HG03520 (cell line): ENCODE measurements at regions not wholly inside any gene's neighbourhood (a gene's known extent, or its start where the extent isn't known, plus 50 kb on each side); places are given as distances from the start of the nearest gene placed in this dataset.
"Not testable (repeated sequence)": the region's sequence is repeated elsewhere in the genome, so short reads cannot be mapped to it uniquely, and the experiment has no call there.

Source experiments
- ATAC-seq: cut with Tn5 transposase; IDR thresholded peaks from one replicate; pipeline ENCODE4 v1.9.1; 2021; ENCODE audit warnings: mild to moderate bottlenecking, moderate library complexity; ENCODE audit not compliant: unreplicated experiment

DNA sequence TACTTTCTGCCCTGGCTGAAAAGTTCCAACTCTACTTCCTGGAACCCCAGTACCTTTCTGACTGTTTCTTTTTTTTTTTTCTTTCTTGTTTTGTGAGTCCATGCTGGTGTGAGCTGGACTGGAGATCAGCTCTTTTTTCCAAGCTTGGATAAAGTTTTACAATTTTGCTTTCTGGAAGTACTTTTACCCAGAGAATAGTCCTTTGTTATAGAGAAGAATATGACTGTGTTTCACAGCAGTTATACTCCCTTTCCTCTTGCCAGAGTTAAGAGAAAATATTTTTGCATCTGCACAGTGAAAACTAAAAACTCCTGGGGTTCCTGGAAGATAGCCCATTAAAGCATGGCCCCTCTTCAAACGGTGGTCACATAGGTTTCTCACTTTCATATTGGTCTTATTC lies 1100.6 kb downstream of the OTOL1 start:
- ATAC-seq, result no peak

DNA sequence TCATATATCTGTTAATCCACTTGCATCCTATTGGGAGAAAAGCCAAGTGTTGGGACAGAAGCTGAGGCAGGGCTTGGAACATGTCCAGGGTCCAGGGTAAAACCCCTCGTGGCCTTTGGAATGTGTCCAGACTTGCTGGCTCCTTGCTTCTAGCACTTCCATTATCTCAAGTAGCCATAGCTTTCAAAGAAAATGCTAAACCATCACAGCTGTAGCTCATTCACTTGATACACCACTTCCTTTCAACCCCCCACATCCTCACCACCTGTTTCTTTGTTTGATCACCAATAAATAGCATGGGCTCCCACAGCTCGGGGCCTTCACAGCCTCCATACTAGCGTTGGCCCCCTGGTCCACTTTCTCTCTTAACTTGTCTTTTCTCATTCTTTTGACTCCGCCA lies 1101.9 kb downstream of the OTOL1 start:
- not testable (repeated sequence) for ATAC-seq

DNA sequence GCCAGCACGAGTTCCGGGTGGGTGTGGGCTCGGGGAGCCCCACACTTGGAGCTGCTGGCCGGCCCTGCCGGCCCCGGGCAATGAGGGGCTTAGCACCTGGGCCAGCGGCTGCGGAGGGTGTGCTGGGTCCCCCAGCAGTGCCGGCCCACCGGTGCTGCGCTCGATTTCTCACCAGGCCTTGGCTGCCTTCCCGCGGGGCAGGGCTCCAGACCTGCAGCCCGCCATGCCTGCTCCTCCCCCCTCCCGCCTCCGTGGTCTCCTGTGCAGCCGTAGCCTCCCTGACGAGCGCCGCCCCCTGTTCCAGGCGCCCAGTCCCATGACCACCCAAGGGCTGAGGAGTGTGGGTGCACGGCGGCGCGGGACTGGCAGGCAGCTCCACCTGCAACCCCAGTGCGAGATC lies 1103.1 kb downstream of the OTOL1 start:
- ATAC-seq, result not testable (repeated sequence)

DNA sequence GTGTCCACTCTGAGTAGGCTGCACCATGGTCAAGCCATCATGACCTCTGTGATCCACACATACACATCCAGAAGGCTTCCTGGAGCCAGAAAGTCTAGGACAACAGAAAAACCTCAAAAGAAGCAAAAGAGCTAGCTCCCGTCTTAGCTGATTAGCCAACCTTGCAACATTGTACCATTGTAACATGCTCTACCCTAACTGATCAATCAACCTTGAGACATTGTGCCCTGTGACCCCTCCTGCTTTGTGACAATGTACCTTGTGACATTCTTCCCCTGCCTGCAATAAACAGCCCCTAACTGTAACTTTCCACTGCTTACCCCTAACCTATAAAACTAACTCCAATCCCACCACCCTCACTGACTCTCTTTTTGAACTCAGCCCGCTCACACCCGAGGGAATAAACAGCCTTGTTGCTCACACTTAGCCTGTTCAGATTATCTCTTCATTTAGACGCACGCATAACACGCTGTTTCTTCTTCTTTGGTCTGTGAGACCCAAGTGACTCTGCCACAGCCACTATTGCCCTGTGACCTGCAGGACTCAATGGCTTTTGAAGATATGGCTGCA lies 1104.6 kb downstream of the OTOL1 start:
- no peak for ATAC-seq

DNA sequence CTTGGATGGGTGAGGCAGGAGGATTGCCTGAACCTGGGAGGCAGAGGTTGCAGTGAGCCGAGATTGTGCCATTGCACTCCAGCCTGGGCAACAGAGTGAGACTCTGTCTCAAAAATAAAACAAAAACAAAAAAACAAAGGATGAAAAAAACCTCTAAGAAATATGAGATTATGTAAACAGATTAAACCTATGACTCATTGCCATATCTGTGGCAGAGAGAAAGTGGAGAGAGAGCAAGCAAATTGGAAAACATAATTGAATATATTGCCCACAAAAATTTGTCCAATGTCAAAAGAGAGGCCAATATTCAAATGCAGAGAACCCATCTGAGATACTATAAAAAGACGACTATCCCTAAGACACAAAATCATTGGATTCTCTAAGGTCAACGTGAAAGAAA lies 1106.0 kb downstream of the OTOL1 start:
- no peak for ATAC-seq

DNA sequence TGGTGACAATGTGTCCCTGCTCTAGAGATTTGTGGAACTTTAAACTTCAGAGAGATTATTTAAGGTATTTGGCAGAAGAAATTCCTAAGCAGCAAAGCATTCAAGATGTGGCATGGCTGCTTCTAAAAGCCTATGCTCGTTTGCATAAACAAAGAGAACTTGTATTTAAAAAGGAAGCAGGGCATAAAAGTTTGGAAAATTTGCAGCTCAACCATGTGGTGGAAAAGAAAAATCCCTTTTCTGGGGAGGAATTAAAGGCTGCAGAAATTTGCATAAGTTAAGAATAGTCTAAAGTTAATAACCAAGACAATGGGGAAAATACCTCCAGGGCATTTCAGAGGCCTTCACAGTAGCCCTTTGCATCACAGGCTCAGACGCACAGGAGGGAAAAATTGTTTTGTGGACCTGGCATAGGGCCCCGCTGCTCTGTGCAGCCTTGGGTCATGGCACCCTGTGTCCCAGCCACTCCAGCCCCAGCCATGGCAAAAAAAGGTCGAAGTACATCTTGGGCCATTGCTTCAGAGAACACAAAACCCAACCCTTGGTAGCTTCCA lies 1109.1 kb downstream of the OTOL1 start:
- no peak for ATAC-seq

DNA sequence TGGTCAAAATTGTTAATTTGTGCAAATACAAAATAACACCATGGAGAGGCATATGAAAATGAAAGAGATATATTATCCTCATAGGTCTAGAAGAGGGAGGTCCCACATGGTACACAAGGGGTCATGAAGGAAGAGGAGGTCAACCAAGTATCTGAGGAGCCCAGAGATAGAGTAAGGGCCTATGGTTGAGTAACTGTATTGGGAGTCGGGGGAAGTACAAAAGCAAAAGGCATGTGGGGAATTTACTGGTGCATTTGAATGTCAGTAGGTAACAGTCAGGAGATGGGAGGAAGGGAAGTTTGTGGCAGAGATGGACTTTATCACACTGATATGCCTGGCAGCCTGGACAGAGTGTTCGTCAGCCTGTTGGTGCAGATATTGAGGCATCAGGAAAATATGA lies 1113.7 kb downstream of the OTOL1 start:
- no peak for ATAC-seq

DNA sequence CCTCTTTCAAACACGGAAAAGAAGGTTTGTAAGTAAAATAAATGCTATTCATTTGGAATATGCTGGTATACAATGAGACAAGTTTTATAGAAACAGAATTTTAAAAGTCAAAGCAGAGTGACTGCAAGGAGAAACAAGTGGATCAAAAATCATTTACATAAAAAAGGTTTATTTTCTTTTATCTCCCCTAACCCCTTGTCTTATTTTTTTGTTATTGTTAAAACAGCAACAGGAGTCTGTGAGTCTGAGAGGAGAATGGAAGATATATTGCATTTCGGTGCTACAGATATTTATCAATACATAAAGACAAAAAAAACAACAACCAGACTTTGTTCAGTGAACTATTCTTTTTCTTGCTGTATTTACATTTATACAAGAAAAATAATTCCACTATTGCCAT lies 1116.4 kb downstream of the OTOL1 start:
- no peak for ATAC-seq

DNA sequence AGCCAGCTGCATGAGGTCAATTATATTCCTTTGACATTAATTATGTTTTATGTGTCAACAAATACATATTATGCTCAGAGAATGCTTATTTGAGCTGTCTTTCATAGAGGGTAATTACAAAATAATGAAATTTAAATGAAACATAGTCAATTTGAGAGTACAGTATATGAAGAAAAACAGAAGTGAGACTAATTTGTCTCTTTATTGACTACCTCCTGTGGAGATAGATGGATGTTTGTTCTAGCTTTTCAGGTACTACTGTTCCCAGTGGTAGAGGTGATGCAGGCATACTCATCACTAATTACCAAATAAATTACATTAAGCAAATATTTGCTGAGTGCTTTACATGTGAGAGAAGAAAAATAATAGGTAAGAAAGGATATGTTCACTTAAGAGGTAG lies 1129.6 kb downstream of the OTOL1 start:
- ATAC-seq, result no peak

DNA sequence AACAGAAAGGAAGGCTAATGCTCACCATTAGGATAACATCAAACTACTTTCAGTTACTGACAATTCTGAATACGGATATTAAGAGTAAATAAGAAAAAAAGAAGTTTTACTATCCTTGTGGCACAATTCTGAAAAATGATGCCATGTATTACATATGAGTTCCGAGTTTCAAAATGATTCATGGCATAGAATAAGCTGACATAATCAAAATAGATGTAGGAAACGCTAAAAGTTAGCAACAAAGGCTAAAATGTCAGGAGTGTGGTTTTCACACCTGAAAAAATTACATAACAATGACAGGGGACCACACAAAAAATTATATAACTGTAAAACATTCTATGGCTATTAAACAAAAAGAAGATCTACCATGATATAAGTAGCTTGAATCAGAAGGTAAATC lies 1131.9 kb downstream of the OTOL1 start:
- ATAC-seq, result no peak

DNA sequence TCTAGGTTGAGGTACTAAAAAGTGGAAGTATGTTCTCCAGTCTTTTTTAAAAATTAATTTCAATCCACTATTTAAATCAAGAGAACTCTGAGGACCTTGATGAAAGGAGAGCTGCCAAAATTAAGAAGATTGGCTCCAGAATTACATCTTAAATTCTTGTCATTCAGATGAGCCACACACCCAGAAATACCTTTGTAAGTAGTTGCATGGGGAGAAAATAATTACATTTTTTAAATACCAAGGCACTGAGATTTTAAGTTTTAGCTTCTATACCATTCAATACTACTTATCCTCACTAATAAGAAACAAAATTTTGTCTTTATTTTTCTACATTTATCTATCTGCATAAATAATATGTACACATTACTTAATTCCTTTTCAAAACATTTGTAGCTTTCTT lies 1132.8 kb downstream of the OTOL1 start:
- ATAC-seq, result no peak

DNA sequence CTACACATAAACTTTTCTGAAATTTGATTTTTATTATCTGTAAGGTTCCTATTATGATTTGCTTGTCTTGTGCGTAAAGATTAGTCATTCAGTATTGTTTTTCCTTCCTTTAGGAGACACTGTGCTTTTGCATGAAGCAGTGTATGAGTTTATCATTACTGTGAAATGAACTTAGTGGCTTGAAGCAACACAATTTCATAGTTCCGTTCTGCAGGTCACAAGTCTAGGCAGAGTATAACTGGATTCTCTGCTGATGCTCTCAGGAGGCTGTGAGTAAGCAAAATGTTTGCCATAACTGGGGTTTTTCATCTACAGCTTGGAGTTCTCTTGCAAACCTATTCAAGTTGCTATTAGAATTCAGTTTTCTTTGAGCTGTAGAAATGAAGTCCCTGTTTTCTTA lies 1136.1 kb downstream of the OTOL1 start:
- no peak for ATAC-seq

DNA sequence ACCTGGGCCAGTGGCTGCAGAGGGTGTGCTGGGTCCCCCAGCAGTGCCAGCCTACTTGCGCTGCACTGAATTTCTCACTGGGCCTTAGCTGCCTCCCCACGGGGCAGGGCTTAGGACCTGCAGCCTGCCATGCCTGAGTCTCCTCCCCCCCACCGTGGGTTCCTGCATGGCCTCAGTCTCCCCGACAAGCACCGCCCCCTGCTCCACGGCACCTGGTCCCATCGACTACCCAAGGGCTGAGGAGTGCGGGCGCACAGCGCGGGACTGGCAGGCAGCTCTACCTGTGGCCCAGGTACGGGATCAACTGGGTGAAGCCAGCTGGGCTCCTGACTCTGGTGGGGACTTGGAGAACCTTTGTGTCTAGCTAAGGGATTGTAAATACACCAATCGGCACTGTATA lies 1143.6 kb downstream of the OTOL1 start:
- not testable (repeated sequence) for ATAC-seq

DNA sequence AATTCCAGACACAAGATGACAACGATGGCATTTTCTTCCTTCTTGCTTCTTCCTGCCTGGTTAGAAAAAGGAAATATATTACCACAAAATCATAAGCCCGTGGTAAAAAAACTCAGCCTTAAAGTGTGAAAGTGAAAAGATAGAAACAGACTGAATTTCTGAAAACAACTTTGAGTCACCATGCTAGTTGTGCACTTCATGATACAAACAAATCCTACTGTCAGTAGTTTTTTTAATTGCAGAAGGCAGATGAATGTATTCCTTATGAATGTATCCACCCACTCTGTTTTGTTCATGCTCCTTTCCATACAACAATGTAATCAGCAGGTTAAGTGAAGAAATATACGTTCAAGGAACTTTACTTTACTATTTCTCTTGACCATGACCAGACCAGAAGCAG lies 1144.7 kb downstream of the OTOL1 start:
- ATAC-seq, result no peak

DNA sequence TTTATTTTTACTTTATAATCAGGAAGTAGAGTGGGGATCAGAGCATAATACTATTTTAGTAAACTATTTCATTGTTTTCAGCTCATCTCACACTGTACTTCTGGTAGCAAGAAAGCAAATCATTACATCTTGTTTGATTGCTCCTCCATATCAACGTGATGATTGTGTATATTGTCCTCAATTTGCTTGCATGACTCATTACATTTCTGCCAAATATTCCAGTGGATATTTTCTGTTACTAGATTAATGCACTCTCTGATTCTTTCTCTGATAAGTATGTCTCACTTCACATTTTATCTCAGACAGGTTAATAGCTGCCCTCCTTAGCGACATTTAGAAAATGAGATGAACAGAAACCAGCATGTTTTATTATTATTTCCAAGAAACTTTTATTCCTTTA lies 1145.3 kb downstream of the OTOL1 start:
- no peak for ATAC-seq

DNA sequence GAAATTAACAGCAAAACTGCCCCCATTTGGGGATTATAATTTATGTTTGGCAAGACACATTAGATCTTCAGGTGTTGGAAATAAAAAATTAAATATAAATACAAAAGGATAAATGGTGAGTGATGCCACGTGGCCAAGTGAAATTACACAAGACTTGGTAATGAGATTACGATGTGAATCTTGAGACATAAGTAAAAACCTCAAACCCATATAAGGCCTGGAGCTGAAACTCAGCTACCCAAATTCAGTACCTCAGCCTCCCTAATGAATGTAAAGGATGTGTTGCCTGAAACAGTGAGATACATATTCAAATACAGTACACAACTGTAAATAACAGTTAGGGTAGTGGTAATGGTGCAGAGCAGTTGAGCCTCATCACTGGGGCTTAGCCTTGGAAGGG lies 1146.6 kb downstream of the OTOL1 start:
- ATAC-seq, result no peak

DNA sequence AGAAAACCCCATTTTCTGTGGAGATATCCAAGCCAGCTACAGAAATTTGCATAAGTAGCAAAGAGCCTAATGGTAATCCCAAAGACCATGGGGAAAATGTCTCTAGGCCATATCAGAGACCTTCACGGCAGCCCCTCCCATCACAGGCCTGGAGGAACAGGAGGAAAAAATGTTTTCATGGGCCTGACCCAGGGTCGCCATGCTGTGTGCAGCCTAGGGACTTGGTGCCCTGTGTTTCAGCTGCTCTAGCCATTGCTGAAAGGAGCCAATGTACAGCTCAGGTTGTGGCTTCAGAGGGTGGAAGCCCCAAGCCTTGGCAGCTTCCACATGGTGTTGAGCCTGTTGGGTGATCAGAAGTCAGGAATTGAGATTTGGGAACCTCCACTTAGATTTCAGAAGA lies 1150.7 kb downstream of the OTOL1 start:
- ATAC-seq, result no peak

DNA sequence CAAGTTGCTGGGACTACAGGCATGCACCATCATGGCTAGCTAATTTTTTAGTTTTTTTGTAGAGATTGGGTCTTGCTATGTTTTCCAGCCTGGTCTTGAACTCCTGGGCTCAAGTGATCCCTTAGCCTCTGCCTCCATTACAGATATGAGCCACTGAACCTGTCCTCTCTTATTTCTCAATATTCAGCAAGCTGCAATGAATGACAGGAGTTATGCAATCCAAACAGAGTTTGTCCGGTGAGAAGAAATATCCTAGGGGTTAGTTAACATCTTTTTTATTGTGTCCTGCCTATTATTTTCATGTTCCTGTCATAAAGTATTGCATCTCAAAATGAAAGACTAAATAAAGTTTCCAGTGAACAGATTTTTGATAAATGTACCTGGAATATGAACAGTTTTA lies 1161.4 kb downstream of the OTOL1 start:
- ATAC-seq, result no peak

DNA sequence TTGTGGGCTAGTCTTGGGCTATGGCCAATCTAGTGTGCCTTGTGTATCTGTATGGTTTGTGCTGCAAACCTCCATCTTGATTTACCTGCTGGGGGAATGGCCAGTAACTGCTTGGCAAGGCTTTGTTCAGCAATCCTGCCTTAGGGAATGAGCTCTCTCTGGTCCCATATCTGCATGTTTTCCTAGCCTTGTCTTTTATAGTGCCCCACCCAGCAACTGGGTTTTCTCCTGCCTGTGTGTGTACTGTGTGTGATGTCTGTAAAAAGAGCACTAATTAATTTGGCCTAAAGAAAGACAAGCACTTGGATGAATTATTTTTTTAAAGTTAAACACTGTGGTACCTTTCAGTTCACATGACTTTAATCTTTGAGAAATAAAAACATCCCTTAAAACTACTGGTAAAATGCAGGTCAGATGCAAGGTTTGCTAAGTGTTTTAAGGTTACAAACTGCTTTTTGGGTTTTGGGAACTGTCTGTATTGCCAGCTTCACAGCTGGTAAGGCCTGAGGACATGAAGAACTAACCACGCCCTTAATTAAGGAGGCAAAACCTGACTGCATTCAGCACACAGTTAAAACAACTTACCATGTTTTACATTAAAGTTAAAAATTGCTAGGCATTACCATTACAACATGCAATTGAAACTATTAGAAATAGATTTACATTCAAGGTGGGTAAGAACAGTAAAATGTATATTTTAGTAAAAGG lies 1169.2 kb downstream of the OTOL1 start:
- no peak for ATAC-seq

DNA sequence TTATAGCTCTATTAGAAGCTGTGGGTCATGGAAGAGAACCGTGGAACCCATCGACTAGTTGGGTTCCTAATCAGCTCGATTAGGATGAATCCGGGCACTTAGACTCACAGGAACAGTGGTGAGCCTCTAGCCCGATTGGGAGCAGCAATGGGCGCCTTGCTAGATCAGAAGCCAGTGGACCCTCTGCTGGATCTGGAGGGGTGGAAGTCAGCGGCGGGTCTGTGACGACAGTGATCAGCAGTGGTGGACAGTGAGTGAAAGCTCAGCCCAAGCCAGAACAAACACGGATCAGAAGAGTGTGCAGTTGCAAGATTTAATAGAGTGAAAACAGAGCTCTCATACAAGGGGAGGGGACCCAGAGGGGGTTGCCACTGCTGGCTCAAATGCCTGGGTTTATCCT lies 1170.2 kb downstream of the OTOL1 start:
- ATAC-seq, result no peak

DNA sequence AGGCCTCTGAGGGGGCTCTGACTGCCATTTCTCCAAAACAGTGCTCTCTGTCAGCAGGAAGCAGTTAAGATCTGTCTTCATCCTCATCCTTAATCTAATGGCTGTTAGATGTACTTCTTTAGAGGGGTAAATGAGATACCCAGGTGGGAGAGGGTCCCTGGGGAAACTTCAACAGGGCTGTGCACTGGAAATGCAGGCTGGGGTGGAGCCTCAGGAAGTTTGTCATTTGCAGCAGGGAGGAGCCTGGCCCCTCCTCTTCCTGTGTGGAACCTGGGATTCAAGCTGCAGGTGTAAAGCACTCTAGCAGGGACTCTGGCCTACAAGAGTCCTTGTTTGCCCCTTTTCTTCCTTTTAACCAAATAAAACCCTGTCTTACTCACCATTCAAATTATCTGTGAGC lies 1173.6 kb downstream of the OTOL1 start:
- ATAC-seq, result no peak

DNA sequence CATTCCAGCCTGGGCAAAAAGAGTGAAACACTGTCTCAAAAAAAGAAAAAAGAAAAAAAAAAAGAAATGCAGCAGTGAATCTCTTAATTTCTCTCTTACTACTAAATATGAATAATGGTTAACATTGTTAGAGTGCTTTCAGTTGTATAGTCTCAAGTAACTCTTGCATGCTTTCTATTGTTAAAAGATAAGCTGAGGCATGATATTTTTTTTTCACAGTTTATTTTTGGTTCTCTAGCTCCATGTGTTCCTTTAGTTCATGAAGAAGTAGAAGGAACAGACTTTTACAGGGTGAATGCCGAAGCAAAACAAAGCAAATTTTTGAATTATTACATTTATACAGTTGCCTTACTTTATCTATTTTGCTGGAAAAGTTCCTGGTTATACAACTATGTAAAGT lies 1180.9 kb downstream of the OTOL1 start:
- ATAC-seq, result no peak

DNA sequence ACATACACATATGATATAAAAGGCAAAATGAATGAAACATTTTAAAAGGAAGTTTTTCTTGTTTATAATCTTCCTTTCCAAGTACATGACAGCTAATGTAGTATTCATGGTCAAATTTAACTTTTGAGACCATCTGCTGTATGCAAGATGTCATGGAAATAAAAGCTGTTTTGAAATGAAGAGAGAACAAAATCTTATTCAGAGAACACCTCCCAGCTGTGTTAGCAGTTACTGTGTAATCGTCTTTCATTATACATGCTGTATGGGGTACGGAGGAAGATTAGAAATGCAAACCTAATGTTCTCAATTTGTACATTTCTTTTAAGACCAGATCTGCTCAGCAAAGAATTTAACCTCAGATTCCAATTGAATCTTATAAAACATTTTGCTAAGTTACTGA lies 1182.3 kb downstream of the OTOL1 start:
- no peak for ATAC-seq
